HCT116 (cell line): ENCODE measurements at regions not wholly inside any gene's neighbourhood (a gene's known extent, or its start where the extent isn't known, plus 50 kb on each side); places are given as distances from the start of the nearest gene placed in this dataset.

Experiments
- ATAC-seq: fragments of 200-7000 bp; cut with Tn5 transposase; 2 replicates; pipeline ENCODE4 v1.9.1; 2020; ENCODE audit warnings: mild to moderate bottlenecking, moderate library complexity
- BruUV-seq: library from RNA; stranded (reverse); fragments of 400-500 nt; replicated peaks from 2 replicates; lab custom pipeline; 2021; lab: Mats Ljungman, UMichigan
- CTCF ChIA-PET: fragments of 300-600 bp; sonication (Branson Sonifier 250); formaldehyde crosslinking; loops from one replicate; lab custom pipeline; 2021; ENCODE audit warnings: antibody characterized with exemption; lab: Charles Lee
- POLR2A ChIA-PET: fragments of 300-600, 350-600 bp; sonication (Branson Sonifier 250); formaldehyde crosslinking; loops from one replicate; lab custom pipeline; 2021; ENCODE audit warnings: antibody characterized with exemption; lab: Charles Lee
- RAD21 ChIA-PET, 2 experiments: fragments of 300-600 bp; sonication (Branson Sonifier 250); formaldehyde crosslinking; loops; one replicate each; lab custom pipeline; 2023; ENCODE audit warnings: low total read pairs in 2 of 2; ENCODE audit not compliant: uncharacterized antibody in 2 of 2, unreplicated experiment in 2 of 2, low non-redundant PET in 1 of 2; lab: Charles Lee
- DNase-seq: peaks from one replicate; pipeline ENCODE4 v3.0.0-alpha.2; 2010; ENCODE audit warnings: low read depth, low spot score
- H2AFZ ChIP-seq: fragments of 200-600 bp; shearing (Covaris generic), sonication (generic); 2 replicates; pipeline ENCODE4 v1.6.1; 2017; ENCODE audit warnings: low read depth, mixed run types, mixed read lengths, antibody characterized with exemption, low read length; ENCODE audit not compliant: poor library complexity, severe bottlenecking
- H3K27ac ChIP-seq: 2 replicates; pipeline ENCODE4 v1.5.1; 2012; ENCODE audit warnings: low read depth, low read length
- H3K27me3 ChIP-seq: fragments of 200-600 bp; sonication (generic); 2 replicates; pipeline ENCODE4 v1.6.1; 2016; ENCODE audit warnings: mixed run types, low read length, mixed read lengths; ENCODE audit not compliant: insufficient read depth
- H3K36me3 ChIP-seq, 2 experiments: fragments of 200-500 bp in 1 of 2; fragments of 200-600 bp in 1 of 2; sonication (Bioruptor generic) in 1 of 2; sonication (generic) in 1 of 2; 2 replicates each; pipeline versions ENCODE4 v1.5.1 to v1.6.1; 2014 to 2016; ENCODE audit warnings: low read length in 2 of 2, inconsistent platforms in 1 of 2, mixed read lengths in 1 of 2, mixed run types in 1 of 2; ENCODE audit not compliant: insufficient read depth in 2 of 2, control insufficient read depth in 1 of 2
- H3K4me1 ChIP-seq, 2 experiments: fragments of 200-600 bp in 1 of 2; sonication (generic) in 1 of 2; 2 replicates each; pipeline versions ENCODE4 v1.5.1 to v1.6.1; 2012 to 2017; ENCODE audit warnings: low read length in 2 of 2, inconsistent platforms in 1 of 2, mild to moderate bottlenecking in 1 of 2, mixed read lengths in 1 of 2, mixed run types in 1 of 2, moderate library complexity in 1 of 2; ENCODE audit not compliant: insufficient read depth in 2 of 2, control insufficient read depth in 1 of 2
- H3K4me2 ChIP-seq: fragments of 200-600 bp; sonication (generic); 2 replicates; pipeline ENCODE4 v1.6.1; 2017; ENCODE audit warnings: mixed run types, low read length, mixed read lengths
- H3K4me3 ChIP-seq, 2 experiments: fragments of 200-600 bp in 1 of 2; sonication (generic) in 1 of 2; replicated peaks in 1 of 2; 2 replicates each; pipeline ENCODE4 v1.5.1; 2011 to 2016; ENCODE audit warnings: low read length in 2 of 2, control low read depth in 1 of 2, low read depth in 1 of 2, mild to moderate bottlenecking in 1 of 2, mixed read lengths in 1 of 2, mixed run types in 1 of 2
- H3K79me2 ChIP-seq: fragments of 200-600 bp; sonication (generic); 2 replicates; pipeline ENCODE4 v1.6.1; 2017; ENCODE audit warnings: mild to moderate bottlenecking, mixed run types, low read length, moderate library complexity, mixed read lengths; ENCODE audit not compliant: insufficient read depth
- H3K9ac ChIP-seq: fragments of 200-600 bp; sonication (generic); 2 replicates; pipeline ENCODE4 v1.6.1; 2016; ENCODE audit warnings: low read length, mixed read lengths
- H3K9me2 ChIP-seq: fragments of 200-600 bp; sonication (generic), shearing (Covaris generic); 2 replicates; pipeline ENCODE4 v1.6.1; 2017; ENCODE audit warnings: mixed run types, mild to moderate bottlenecking, moderate library complexity; ENCODE audit not compliant: insufficient read depth
- H3K9me3 ChIP-seq, 2 experiments: fragments of 200-500 bp in 1 of 2; fragments of 200-600 bp in 1 of 2; sonication (Bioruptor generic) in 1 of 2; sonication (generic) in 1 of 2; 2 replicates each; pipeline ENCODE4 v1.6.1; 2014 to 2017; ENCODE audit warnings: low read length in 2 of 2, mixed read lengths in 2 of 2, inconsistent platforms in 1 of 2, low read depth in 1 of 2, mild to moderate bottlenecking in 1 of 2, mixed run types in 1 of 2, moderate library complexity in 1 of 2; ENCODE audit not compliant: control insufficient read depth in 1 of 2, insufficient read depth in 1 of 2
- H4K20me1 ChIP-seq: fragments of 200-600 bp; sonication (generic), shearing (Covaris generic); 2 replicates; pipeline ENCODE4 v1.6.1; 2017; ENCODE audit warnings: mixed run types, mild to moderate bottlenecking, moderate library complexity; ENCODE audit not compliant: insufficient read depth
- CEBPB ChIP-seq: IDR thresholded peaks from 2 replicates; pipeline ENCODE4 v1.6.1; 2012; ENCODE audit warnings: low read depth
- EGR1 ChIP-seq: IDR thresholded peaks from 2 replicates; pipeline ENCODE4 v1.6.1; 2012; ENCODE audit warnings: low read depth
- ELF1 ChIP-seq: IDR thresholded peaks from 2 replicates; pipeline ENCODE4 v1.6.1; 2012; ENCODE audit warnings: low read depth, borderline replicate concordance
- EZH2phosphoT487 ChIP-seq: fragments of 200-600 bp; IDR thresholded peaks from 2 replicates; pipeline ENCODE4 v1.6.1; 2018; ENCODE audit warnings: antibody characterized with exemption, borderline replicate concordance
- JUND ChIP-seq: IDR thresholded peaks from 2 replicates; pipeline ENCODE4 v1.6.1; 2012
- SIN3A ChIP-seq: IDR thresholded peaks from 2 replicates; pipeline ENCODE4 v1.6.1; 2012; ENCODE audit warnings: low read depth
- intact Hi-C: fragments of 100-400 bp; cut with micrococcal nuclease; formaldehyde crosslinking; loops from 2 replicates; pipeline ENCODE4 v1.10.0; 2022
- TF ChIP-seq, protein P1 (sequence below): IDR thresholded peaks from 2 replicates; pipeline ENCODE4 v1.6.1; 2012; ENCODE audit warnings: low read depth
- TF ChIP-seq, protein P2 (sequence below): IDR thresholded peaks from 2 replicates; pipeline ENCODE4 v1.6.1; 2012

DNA sequence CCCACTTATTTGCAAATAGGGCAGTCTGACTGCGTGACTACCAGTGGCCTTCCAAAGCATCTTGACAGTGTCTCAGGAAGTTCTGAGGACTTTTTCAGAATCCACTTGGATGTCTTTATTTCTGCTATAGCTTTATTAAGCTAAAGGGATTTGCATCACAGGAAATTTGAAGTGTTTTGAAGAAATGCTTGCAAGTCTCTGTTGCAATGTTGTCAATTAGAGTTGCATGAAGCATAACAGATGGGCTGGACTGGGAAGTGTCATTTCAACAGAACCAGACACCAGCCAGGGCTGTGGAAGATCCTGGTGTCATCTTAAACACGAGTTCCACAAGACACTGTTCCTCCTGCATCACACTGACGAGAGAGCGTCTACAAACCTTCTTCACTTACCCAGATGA, 224.5 kb downstream of the EN1 start:
- TF ChIP-seq SIN3A: no peak
- TF ChIP-seq, protein P1, sequence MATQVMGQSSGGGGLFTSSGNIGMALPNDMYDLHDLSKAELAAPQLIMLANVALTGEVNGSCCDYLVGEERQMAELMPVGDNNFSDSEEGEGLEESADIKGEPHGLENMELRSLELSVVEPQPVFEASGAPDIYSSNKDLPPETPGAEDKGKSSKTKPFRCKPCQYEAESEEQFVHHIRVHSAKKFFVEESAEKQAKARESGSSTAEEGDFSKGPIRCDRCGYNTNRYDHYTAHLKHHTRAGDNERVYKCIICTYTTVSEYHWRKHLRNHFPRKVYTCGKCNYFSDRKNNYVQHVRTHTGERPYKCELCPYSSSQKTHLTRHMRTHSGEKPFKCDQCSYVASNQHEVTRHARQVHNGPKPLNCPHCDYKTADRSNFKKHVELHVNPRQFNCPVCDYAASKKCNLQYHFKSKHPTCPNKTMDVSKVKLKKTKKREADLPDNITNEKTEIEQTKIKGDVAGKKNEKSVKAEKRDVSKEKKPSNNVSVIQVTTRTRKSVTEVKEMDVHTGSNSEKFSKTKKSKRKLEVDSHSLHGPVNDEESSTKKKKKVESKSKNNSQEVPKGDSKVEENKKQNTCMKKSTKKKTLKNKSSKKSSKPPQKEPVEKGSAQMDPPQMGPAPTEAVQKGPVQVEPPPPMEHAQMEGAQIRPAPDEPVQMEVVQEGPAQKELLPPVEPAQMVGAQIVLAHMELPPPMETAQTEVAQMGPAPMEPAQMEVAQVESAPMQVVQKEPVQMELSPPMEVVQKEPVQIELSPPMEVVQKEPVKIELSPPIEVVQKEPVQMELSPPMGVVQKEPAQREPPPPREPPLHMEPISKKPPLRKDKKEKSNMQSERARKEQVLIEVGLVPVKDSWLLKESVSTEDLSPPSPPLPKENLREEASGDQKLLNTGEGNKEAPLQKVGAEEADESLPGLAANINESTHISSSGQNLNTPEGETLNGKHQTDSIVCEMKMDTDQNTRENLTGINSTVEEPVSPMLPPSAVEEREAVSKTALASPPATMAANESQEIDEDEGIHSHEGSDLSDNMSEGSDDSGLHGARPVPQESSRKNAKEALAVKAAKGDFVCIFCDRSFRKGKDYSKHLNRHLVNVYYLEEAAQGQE: no peak
- TF ChIP-seq EGR1: no peak
- TF ChIP-seq, all 23 proteins: peak for 0
- peaks cover 12% of the 10 kb centered on the region; the same call in 1 of the 2 replicates for H3K27me3 ChIP-seq
- no peaks in the 10 kb centered on the region for H3K9me3 ChIP-seq
- H3K9me2 ChIP-seq: no peaks in the 10 kb centered on the region
- ChIA-PET CTCF (no interaction called here), RAD21 (no interaction called here), POLR2A (no interaction called here)
- H3K4me2 ChIP-seq: no peak overlapping the region
- no TSS peak for BruUV-seq
- H3K9ac ChIP-seq: no peak overlapping the region
- intact Hi-C loops: no loop called here
- no peak overlapping the region for H3K27ac ChIP-seq
- H3K36me3 ChIP-seq: no peaks in the 10 kb centered on the region
- no peaks in the 10 kb centered on the region for H4K20me1 ChIP-seq
- ATAC-seq: no peak
- no peaks in the 10 kb centered on the region for H3K79me2 ChIP-seq
- H3K4me1 ChIP-seq: no peaks in the 10 kb centered on the region
- H3K4me3 ChIP-seq: no peak overlapping the region
- no peak for DNase-seq
- no peak overlapping the region for H2AFZ ChIP-seq

DNA sequence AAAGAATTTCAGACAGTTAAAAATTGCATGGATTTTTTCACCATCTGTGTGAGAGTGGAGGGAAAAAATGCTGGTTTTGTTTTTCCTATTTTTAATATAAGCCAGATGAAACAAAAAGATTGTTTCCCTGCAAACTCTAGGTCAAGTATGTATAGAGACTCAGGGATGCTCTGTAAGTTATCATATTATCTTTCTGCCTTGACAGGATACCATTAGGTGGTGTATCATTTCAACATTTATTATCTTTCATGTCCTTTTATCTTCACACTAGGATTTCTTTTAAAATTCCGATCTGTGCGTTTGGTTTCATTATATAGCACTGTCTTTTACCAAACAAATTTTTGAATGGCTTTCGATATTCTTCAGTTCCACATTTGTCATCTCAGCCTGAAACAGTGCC, 225.3 kb downstream of the EN1 start:
- H3K27me3 ChIP-seq: peaks cover 18% of the 10 kb centered on the region; the same call in 1 of the 2 replicates

More for the DNA sequence above, 225.3 kb downstream of the EN1 start:
- ATAC-seq (no peak), DNase-seq (no peak)
- H4K20me1 ChIP-seq: no peaks in the 10 kb centered on the region
- CTCF ChIA-PET: no interaction called here
- BruUV-seq: no TSS peak
- POLR2A ChIA-PET: no interaction called here
- no peak overlapping the region for H3K4me2 ChIP-seq
- TF ChIP-seq, protein P2, sequence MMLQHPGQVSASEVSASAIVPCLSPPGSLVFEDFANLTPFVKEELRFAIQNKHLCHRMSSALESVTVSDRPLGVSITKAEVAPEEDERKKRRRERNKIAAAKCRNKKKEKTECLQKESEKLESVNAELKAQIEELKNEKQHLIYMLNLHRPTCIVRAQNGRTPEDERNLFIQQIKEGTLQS: no peak
- no peak for TF ChIP-seq CEBPB
- no peak for TF ChIP-seq ELF1
- no peak for TF ChIP-seq EZH2phosphoT487
- TF ChIP-seq JUND: no peak
- no peaks in the 10 kb centered on the region for H3K4me1 ChIP-seq
- no peaks in the 10 kb centered on the region for H3K79me2 ChIP-seq
- H3K36me3 ChIP-seq: no peaks in the 10 kb centered on the region
- no peaks in the 10 kb centered on the region for H3K9me2 ChIP-seq
- H3K9ac ChIP-seq: no peak overlapping the region
- no peaks in the 10 kb centered on the region for H3K9me3 ChIP-seq
- intact Hi-C loops: no loop called here
- no peak overlapping the region for H3K4me3 ChIP-seq
- RAD21 ChIA-PET: no interaction called here
- H3K27ac ChIP-seq: no peak overlapping the region
- no peak overlapping the region for H2AFZ ChIP-seq
